DMS 273 (cell line): ENCODE measurements at regions not wholly inside any gene's neighbourhood (a gene's known extent, or its start where the extent isn't known, plus 50 kb on each side); places are given as distances from the start of the nearest gene placed in this dataset.

Experiments
- DNase-seq: peaks from one replicate; lab custom pipeline; 2025; ENCODE audit not compliant: unreplicated experiment; lab: John Stamatoyannopoulos, UW

DNA sequence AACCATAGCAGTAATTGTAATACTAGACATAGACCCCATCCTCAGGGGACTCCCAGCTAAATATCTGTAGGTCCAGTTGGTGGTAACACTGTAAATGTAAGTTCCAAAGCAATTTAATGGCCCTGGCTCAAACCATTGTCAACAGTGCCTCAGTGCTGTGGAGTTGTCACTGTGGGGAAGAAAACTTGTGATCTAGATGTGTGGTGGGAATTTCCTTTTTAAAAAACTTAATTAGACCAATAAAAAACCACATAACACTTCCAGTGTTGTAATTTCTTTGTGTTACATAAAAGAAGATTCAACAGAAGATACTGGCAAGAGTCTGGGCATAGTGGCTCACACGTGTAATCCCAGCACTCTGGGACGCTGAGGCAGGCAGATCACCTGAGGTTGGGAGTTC, 138.6 kb upstream of the UMPS start:
- DNase-seq, result no peak

DNA sequence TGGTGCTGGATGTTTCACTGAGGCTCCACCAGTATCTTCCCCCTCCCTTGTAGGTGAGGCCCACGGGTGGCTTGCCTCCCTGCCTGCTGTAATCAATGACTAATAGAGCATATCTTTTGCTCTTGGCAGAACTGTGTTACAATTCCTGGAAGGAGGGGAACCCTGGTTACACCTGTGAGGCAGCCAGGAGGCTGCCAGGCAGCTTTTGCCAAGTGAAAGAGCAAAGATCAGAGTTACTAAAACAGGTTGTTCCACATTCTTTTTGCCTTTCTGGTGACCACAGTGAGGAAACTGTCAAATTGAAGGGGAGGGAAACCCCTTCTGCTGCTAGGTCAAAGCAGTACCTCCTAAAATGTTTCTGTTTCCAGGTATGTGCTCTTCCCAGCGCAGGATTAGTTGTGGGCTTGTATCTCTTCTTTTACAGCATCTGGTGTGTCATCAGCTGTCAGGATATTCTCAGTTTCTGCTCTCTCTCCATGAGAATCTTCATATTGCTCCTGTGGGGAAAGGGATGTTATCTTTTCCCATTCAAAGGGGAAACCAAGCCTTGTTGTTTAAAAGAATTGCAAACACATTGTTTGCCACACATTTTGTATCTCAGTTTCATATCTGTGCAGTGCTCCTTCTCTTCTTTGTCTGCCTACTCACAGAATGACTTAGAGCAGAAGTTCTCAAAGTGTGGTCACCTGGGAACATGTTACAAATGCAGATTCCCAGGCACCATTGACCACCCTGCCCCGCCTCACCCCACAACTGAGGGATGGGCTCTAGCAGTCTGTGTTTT, 137.4 kb upstream of the UMPS start:
- DNase-seq, result no peak

DNA sequence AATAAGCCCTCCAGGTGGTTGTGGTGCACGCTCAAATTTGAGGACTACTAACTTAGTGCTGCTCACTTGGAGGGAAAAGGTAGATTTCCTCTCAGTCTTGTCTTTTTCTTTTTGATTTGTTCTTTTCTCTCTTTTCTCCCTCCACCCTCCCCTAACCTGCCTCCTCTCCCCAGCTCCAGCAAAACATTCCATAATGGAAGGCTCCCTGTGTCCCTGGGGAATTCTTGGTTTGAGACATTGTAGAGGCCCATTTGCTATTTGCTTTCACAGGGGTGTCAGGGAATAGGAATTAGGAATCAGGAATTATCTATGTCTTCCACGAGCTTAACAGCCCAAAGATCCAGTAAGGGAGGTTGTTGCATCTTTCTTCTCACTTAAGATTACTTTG, 136.8 kb upstream of the UMPS start:
- no peak for DNase-seq

DNA sequence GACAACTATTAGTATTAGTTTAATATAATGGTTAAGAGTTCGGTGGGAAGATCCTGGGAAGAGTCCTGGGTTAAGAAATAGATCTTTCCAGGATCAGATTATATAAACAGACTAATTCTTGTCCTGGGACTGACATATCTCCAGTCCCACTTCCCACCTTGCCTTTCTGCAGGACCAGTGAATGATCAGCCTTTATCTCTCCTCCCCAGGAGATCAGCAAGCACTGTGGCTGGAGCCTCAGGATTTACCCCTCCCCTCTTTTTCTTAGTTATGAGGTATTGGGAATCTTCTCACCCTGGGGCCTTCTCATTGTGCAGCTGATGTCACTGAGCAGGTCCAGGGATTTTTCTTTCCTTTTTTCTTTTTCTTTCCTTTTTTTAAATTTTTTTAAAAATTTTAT, 135.7 kb upstream of the UMPS start:
- DNase-seq, result no peak

DNA sequence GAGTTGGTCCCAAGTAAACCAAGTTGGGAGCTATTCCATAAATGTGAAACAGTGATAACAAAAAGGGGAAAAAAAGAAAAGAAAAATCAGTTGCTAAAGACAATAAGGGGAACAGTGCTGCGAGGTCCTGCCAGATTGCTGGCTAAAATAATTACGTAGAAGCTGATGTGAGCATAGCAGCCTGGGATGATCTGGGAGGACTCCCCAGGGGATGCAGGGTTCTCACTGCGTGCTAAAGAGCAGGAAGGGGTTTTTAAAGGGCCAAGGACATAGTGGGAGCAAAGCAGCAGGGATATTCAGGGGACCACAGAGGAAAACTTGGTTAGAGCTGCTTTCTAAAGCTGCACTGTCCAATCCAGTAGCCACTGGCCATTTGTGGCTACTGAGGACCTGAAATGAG, 133.0 kb upstream of the UMPS start:
- peak; percentile 37 for DNase-seq

DNA sequence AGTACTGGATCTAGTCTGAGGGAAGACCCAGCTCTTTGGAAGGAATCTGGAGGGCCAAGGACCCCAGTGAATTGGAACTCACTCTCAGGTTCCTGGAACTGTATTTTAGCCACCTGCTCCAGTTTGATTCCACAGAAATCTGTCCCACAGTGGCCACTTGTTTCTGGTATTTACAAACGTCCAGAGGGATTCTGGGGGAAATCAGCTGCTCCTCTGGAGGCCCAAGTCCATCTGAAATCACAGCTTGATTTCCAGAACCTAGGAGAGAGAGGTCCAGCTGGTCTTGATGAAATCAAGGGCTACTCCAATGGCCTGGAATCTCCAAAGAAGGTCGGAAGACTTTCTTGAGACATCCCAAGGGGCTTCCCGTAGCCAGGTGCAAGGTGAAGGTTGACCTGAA, 132.3 kb upstream of the UMPS start:
- DNase-seq, result no peak

DNA sequence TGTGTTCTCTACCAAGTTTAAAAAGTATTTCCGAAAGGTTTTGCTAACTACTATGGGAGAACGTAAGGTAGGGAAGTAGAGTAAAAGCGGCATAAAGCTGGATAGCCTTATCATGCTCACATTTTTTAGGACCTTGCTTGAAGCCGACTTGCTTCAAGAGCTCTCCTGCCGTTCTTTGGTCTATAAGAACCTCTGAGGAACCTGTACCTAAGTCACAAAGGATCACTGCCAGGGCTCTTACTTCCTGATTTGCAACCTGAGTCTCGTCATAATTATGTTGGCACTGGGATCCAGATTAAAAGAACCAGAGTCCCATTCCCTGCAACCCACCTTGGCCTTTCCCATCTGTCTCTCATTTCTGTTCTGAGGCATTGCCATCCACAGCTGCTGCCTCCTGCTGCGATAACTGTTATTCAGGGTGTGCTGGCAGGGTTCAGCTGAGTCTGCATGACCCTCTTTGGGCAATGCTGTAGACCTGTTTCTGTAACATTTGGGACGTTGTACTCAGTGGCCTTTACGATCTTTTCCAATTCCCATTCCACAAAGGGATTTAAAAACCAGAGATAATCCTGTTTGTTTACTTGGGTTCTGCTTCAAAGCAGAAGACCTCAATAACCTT, 131.0 kb upstream of the UMPS start:
- peak; percentile 92 for DNase-seq

DNA sequence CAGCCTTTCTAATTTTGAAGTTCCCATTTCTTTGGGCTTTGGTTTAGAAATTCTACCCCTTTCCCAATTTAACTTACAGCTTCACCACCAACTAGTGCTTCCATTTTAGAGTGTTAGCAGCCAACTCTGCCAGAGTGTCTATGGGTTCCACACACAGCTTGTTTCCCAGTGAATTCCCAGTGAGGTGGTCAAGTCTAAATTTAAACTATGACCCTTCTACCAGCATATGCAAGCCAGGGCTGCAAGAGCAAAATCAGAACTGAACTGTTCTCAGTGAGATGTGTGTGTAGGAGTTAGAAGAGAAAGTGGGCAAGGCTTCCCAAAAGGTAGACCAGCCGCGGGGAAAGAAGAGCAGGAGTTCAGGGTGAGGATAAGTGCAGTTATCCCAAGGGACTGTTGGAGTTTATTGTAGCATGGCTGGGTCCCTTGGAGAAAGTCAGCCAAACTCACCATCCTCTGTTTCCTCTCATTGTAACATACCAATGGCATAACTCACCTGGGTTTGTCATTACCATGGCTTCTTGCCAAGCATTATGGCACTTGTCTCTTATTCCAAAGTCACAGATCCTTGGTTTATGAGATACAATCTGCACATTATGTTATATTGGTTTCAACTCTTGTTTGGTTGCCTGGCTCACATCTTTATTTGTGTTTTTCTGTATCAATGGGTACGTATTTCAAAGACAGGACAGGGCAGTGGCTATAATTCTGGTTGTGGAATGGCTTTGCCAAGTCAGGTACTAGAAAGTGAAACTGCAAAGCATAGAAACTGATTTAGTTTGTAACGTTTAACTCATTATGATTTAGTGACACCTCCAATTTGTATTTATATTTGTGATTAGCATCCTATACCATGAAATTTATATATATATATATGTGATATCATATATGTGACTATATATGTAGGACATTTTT, 130.2 kb upstream of the UMPS start:
- DNase-seq, result peak; percentile 37

DNA sequence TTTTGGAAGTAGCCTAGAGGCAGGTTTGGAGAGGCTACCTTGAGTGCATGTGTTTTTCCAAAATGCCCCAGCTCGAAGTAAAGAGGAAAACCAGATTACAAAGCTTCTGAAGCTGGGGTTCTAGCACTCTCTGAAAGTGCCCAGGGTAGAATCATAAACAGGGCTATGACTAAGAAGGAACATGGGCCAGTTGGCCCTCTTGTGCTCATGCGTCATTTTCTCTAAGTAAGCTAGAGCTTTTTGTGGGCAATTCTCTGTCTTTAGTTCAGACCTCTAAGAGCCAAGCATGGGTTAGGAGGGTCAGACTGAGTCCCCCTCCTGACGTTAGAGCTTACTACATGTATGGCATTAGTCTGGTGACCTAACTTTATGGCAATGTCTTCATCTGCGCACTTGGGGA, 129.5 kb upstream of the UMPS start:
- DNase-seq, result no peak

DNA sequence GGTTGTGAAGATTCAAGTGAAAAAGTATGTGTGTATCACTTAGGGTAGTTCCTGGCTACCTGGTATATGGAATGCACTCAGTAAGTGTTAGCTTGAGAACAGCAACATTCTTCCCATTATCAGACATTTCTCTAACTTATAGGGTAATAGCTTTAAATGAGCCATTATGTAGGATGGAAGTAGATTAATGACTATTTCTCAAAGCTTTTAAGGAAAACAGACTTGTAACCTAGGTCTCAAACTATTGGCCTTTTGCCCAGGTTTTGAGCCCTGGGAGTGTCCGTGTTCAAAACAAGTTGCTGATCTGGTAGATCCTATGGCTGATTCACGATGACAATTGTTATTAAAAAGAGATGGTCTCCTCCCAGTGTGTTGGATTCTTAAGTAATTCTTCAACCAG, 129.1 kb upstream of the UMPS start:
- DNase-seq, result no peak

DNA sequence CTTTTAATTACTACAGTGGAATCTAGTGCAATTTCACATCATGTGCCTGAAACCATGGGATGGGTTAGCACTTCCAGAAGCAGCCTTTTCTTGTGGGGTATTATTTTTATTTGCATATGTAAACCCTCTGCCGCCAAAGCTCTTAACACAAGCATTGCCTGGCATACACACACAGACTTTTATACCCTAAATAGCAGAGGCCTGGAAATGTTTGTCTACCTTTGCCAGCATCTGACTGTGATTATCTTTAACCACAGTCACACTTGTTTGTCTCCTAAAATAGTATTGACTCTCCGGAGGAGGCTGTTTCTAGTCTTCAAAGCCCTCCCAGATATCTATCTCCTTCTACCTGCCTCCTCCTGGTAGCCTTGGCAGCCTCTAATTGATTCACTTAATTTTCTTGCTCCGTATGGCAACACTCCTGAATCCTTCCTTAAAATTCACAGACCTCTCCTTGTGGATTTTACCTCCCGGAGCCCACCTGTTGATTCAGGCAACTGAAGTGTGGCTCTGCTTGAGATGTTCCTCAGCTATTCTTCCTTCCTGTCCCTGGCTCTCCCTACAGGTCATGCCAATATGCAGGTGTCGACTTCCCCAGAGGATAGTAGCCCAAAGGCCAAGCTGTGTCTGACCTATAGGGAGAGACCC, 127.1 kb upstream of the UMPS start:
- no peak for DNase-seq

DNA sequence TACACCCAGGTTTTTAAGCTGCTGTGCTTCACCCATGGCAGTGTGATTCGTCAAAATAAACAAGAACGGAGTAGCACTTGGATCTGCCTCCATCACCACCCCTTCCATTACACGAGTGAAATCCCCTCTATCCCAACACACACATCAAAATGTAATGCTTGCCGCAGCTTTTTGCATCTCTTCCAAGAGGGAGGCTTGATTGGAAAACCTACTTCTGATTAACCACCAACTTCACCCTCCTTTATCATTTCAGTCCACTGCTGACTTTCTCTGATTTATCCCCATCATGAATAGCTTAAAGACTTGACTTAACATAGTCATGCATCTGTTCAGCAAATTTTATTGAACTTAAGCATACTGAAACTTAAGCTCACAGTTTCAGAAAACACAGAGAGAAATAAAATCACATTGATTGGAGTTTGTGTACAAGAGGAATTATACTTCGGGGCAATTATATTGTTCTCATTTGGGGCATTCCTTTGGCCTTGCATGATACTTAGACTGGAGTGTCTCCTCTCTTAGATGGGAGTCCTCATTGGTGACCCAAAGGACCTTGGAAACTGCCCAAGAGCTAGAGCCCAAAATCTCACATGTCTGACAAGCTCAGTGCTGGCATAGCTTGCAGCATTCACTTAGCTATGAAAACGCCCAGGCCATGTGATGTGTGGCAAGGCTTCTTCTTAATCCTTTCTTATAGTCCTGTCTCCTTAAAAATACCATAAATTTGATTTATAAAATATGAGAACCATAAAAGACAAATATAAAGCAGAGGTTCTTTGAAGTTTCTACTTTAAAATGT, 124.3 kb upstream of the UMPS start:
- DNase-seq, result no peak

DNA sequence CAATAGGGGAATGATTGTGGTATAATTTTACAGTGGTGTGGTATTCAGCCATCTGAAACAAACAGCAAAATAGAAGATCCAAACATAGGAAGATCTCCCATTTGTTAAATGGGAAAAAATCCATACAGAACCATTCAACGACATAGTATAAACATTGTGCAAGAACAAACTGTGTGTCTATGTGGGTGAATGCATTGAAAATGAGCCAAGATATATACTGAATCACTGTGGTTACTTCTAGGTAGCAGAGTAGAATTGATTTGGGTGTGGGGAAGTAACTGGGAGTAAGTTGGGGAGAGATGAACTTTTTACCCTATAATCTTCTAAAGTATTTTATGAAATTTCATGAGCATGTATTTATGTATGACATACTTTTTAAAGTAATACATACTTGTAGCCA, 123.1 kb upstream of the UMPS start:
- DNase-seq, result no peak

DNA sequence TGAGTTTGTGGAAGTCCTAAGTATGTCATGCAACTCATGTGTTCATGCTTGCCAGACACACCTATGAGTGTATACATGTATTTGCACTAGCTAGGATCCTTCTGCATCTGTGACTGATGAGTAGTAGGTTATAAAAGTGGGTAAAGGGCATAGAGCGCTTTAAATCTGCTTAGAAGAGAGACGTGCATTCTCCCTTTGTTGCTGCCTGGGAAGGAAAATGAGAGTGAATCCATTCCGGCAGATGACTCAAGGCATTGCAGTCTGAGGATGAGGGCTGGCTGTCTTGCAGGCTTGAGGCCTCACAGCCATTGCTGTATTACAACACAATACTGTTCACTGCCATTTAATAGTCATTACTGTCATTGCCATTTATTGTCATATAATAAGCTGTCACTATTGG, 120.8 kb upstream of the UMPS start:
- DNase-seq, result no peak

DNA sequence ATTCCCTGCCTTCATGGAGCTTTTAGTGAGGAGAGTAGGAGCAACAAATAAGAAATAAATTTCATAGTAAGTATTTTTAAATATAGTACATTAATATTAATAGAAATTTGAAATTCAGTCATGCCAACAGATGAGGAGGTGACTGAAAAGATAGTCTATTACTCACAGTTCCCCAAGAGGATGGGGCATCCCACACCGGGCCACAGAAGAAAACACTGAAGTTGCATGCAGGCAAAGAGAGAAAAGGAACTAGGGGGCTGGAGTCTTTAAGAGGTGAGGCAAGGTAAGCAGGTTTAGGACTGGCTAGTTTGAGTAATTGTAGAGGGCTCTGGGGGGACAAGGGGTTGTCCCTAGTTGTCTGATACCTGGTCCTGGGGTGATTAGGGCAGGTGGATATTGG, 120.1 kb upstream of the UMPS start:
- DNase-seq, result no peak

DNA sequence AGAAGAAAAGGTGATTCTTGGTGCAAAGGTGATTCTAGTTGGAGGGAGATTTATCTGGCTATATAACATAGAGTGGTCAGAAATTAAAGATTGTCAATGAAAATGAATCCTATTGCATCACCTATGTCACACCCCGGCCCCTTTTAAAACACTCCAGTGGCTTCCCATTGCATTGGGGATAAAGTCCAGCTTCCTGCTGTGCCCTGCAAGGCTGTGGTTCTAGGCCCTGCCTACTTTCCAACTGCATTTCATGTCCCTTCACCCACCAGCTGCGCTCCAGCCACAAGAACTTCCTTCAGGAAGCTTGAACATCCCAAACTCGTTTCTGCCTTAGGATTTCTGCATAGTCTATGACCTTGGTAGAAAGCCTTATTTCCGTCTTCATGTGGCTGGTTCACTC, 118.7 kb upstream of the UMPS start:
- DNase-seq, result no peak

DNA sequence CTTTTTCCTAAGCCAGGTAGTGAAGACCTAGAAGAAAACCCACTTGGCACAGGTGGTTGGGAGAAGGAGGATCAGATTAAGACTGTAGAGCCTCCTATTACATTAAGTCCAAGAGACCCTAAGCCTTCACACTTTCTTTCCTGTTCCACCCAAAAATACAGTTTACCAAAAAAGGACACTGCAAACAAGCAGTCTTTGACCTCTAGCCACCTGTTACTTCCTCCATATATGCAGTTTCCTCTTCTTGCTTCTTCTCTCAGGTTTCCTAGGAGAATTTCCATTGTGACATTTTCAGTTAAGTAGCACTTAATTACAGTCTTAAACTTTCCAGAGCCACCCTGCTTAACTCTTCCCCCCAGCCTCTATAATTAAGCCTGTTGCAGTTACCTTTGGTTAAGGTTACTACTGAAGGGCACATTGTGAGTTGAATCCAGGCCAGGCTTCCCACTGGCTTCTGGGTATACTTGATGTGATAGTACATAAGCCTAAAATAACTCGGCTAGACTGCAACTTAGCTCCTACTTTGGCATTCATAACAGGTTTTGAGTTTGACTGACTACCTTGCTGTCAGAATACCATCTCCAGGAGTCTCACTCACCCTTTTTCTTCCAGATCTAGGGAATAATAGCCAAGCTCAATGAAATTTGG, 114.2 kb upstream of the UMPS start:
- no peak for DNase-seq

DNA sequence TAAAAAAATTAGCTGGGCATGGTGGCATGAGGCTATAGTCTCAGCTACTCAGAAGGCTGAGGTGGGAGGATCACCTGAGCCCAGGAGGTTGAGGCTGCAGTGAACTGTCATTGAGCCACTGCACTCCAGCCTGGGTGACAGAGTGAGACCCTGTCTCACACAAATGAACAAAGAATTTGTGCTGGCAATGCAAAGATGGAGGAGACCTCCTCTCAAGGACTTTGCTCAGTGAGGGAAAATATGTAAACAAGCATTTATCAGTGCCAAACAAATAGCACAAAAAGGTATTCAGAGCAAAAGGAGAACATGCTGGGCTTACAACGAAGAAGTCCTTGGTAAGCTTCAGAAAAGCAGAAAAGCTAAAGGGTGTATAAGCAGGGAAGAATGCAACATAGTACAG, 113.1 kb upstream of the UMPS start:
- DNase-seq, result no peak

DNA sequence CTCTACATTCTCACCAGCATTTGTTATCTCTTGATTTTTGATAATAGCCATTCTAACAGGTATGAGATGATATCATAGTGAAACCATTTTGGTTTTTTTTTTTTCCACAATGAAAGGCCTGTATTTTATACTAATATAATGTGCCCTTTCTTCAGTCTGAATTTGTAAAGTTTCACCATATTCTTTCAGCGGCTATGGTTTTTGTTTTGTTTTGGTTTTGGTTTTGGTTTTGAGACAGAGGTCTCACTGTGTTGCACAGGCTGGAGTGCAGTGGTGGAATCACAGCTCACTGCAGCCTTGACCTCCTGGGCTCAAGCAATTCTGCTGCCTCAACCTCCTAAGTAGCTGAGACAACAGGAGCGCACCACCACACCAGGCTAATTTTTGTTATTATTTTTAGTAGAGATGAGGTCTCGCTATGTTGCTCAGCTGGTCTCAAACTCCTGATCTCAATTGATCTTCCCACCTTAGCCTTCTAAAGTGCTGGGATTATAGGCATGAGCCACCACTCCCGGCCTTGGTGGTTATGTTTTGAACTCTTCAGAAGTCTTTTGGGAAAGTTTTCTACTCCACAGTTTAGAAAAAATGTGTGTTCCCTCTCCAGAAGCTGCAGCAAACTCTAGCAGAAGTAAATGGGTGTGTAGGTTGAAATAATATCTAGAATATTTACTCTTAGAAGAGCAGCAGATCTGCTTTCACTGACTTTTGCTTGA, 110.2 kb upstream of the UMPS start:
- DNase-seq, result no peak
